Right lung (tissue), 2 donors: ENCODE measurements at regions not wholly inside any gene's neighbourhood (a gene's known extent, or its start where the extent isn't known, plus 50 kb on each side); places are given as distances from the start of the nearest gene placed in this dataset.
"Not testable (repeated sequence)": the region's sequence is repeated elsewhere in the genome, so short reads cannot be mapped to it uniquely, and the experiment has no call there.

Experiments
- DNase-seq, 2 donors: peaks; one replicate each; pipeline ENCODE4 v3.0.0-alpha.2; 2013

- no peak for DNase-seq
Observed at GRCh38 chr2:113838744-113839444, 51.0 kb upstream of the ACTR3 start.

GRCh38 chr2:113838277-113838676 lies 51.6 kb upstream of the ACTR3 start:
- DNase-seq: no peak

- DNase-seq: no peak
Observed at GRCh38 chr2:113834051-113834730, 55.7 kb upstream of the ACTR3 start.

GRCh38 chr2:113832795-113833290 lies 57.0 kb upstream of the ACTR3 start:
- DNase-seq: no peak

- DNase-seq: peak in 1 of 2 donors; percentile 18
Observed at GRCh38 chr2:113831161-113831560, 58.7 kb upstream of the ACTR3 start.

GRCh38 chr2:113829761-113830160 lies 60.1 kb upstream of the ACTR3 start:
- no peak for DNase-seq

- no peak for DNase-seq
Observed at GRCh38 chr2:113829270-113829669, 60.6 kb upstream of the ACTR3 start.

- no peak for DNase-seq
Observed at GRCh38 chr2:113828049-113828742, 61.7 kb upstream of the ACTR3 start.

- DNase-seq: no peak
Observed at GRCh38 chr2:113827426-113827825, 62.5 kb upstream of the ACTR3 start.

- DNase-seq: no peak
Observed at GRCh38 chr2:113826346-113827285, 63.3 kb upstream of the ACTR3 start.

GRCh38 chr2:113823716-113824595 lies 65.9 kb upstream of the ACTR3 start:
- no peak for DNase-seq

- DNase-seq: no peak
Observed at GRCh38 chr2:113822087-113822815, 65.8 kb upstream of the SLC35F5 start.

GRCh38 chr2:113818382-113818951 lies 62.0 kb upstream of the SLC35F5 start:
- peak; percentile 19 to 29 for DNase-seq

- DNase-seq: not testable (repeated sequence)
Observed at GRCh38 chr2:113813396-113813795, 57.0 kb upstream of the SLC35F5 start.

- DNase-seq: no peak
Observed at GRCh38 chr2:113812204-113812603, 55.8 kb upstream of the SLC35F5 start.

- DNase-seq: no peak
Observed at GRCh38 chr2:113809076-113809736, 52.8 kb upstream of the SLC35F5 start.

GRCh38 chr2:113807721-113808120 lies 51.3 kb upstream of the SLC35F5 start:
- peak in 1 of 2 donors; percentile 39 for DNase-seq

- no peak for DNase-seq
Observed at GRCh38 chr2:113806217-113806913, 49.9 kb upstream of the SLC35F5 start.
